Endodermal cell (in vitro differentiated cells): ENCODE measurements at regions not wholly inside any gene's neighbourhood (a gene's known extent, or its start where the extent isn't known, plus 50 kb on each side); places are given as distances from the start of the nearest gene placed in this dataset.

Source experiments
- DNase-seq: peaks from one replicate; pipeline ENCODE4 v3.0.0-alpha.2; 2017
- H3K27ac ChIP-seq: 2 replicates; pipeline ENCODE4 v1.5.1; 2013; ENCODE audit warnings: mild to moderate bottlenecking, low read depth, low read length, moderate library complexity
- H3K27me3 ChIP-seq: 2 replicates; pipeline ENCODE4 v1.6.1; 2013; ENCODE audit warnings: mild to moderate bottlenecking, low read length, moderate library complexity; ENCODE audit not compliant: insufficient read depth, control insufficient read depth, poor library complexity, severe bottlenecking
- H3K36me3 ChIP-seq: 2 replicates; pipeline ENCODE4 v1.7.0; 2013; ENCODE audit warnings: mild to moderate bottlenecking, low read length, moderate library complexity; ENCODE audit not compliant: control insufficient read depth, insufficient read depth
- H3K4me1 ChIP-seq: one replicate; pipeline ENCODE4 v1.7.0; 2013; ENCODE audit warnings: low read length; ENCODE audit not compliant: control insufficient read depth, insufficient read depth
- H3K4me3 ChIP-seq: 2 replicates; pipeline ENCODE4 v1.5.1; 2013; ENCODE audit warnings: mild to moderate bottlenecking, low read length, moderate library complexity
- H3K9ac ChIP-seq: 2 replicates; pipeline ENCODE4 v1.6.1; 2013; ENCODE audit warnings: mild to moderate bottlenecking, low read length, moderate library complexity; ENCODE audit not compliant: poor library complexity, severe bottlenecking; ENCODE audit errors: extremely low read depth
- H3K9me3 ChIP-seq: 2 replicates; pipeline ENCODE4 v1.6.1; 2013; ENCODE audit warnings: mild to moderate bottlenecking, low read length, moderate library complexity; ENCODE audit not compliant: control insufficient read depth
- H3K27ac Mint-ChIP-seq: 2 replicates; pipeline ENCODE4 v1.8.0; 2020; ENCODE audit warnings: mixed read lengths
- H3K27me3 Mint-ChIP-seq: 2 replicates; pipeline ENCODE4 v1.8.0; 2021; ENCODE audit warnings: mild to moderate bottlenecking, mixed read lengths; ENCODE audit not compliant: insufficient read depth
- H3K36me3 Mint-ChIP-seq: 2 replicates; pipeline ENCODE4 v1.8.0; 2020; ENCODE audit warnings: low read depth, mixed read lengths
- H3K4me1 Mint-ChIP-seq: 2 replicates; pipeline ENCODE4 v1.8.0; 2020; ENCODE audit warnings: mixed read lengths
- H3K4me3 Mint-ChIP-seq: 2 replicates; pipeline ENCODE4 v1.8.0; 2020; ENCODE audit warnings: mild to moderate bottlenecking, moderate library complexity, mixed read lengths
- H3K9me3 Mint-ChIP-seq: 2 replicates; pipeline ENCODE4 v1.8.0; 2020; ENCODE audit warnings: mild to moderate bottlenecking, mixed read lengths
- WGBS, 2 experiments: methylation state at CpG; one replicate each; pipeline versions ENCODE4 v1.1.5 to v1.1.7; 2013; ENCODE audit warnings: missing lambda C conversion rate in 2 of 2, mixed read lengths in 1 of 2; ENCODE audit not compliant: insufficient coverage in 1 of 2, insufficient read length in 1 of 2; 5-methylcytosine and 5-hydroxymethylcytosine counted together
- TF ChIP-seq, protein P1 (sequence below): fragments of 200-600 bp; sonication (generic); conservative IDR thresholded peaks from 2 replicates; pipeline ENCODE4 v1.5.0; 2021; ENCODE audit warnings: antibody characterized with exemption, mild to moderate bottlenecking

DNA sequence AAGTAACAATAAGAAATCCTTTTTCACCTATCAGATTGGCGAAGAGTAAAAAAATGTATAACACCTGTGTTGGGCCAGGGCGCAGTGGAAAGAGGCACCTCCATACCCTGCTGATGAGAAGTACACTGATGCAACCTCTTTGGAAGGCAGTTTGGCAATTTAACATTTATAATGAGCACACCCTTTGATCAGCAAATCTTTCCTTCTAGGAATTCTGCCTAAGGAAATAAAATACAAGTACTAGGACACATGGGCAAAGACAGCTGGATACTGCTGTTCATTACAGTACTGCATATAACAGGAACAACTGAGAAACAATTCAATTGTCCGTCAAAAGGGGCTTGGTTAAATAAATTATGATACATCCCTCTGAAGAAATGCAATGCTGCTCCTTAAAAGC, 110.1 kb downstream of the RPL27A start:
- H3K4me1 Mint-ChIP-seq = peaks cover 32% of the 10 kb centered on the region
- no peak overlapping the region for H3K4me3 Mint-ChIP-seq
- H3K9me3 Mint-ChIP-seq = no peaks in the 10 kb centered on the region
- Histone ChIP-seq H3K27me3 (no peaks in the 10 kb centered on the region), H3K9ac (no peak overlapping the region), H3K9me3 (peaks cover 10% of the 10 kb centered on the region), H3K36me3 (peaks cover 80% of the 10 kb centered on the region), H3K4me3 (no peak overlapping the region), H3K4me1 (peaks cover 25% of the 10 kb centered on the region), H3K27ac (no peak overlapping the region)
- TF ChIP-seq, protein P1, sequence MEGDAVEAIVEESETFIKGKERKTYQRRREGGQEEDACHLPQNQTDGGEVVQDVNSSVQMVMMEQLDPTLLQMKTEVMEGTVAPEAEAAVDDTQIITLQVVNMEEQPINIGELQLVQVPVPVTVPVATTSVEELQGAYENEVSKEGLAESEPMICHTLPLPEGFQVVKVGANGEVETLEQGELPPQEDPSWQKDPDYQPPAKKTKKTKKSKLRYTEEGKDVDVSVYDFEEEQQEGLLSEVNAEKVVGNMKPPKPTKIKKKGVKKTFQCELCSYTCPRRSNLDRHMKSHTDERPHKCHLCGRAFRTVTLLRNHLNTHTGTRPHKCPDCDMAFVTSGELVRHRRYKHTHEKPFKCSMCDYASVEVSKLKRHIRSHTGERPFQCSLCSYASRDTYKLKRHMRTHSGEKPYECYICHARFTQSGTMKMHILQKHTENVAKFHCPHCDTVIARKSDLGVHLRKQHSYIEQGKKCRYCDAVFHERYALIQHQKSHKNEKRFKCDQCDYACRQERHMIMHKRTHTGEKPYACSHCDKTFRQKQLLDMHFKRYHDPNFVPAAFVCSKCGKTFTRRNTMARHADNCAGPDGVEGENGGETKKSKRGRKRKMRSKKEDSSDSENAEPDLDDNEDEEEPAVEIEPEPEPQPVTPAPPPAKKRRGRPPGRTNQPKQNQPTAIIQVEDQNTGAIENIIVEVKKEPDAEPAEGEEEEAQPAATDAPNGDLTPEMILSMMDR = no peak
- H3K27ac Mint-ChIP-seq = no peak overlapping the region
- H3K27me3 Mint-ChIP-seq = no peaks in the 10 kb centered on the region
- WGBS, 2 experiments = 95 to 100% methylated on average over 2 to 3 of the region's 3 CpGs
- H3K36me3 Mint-ChIP-seq = peaks cover 14% of the 10 kb centered on the region
- peak; percentile 11 for DNase-seq

DNA sequence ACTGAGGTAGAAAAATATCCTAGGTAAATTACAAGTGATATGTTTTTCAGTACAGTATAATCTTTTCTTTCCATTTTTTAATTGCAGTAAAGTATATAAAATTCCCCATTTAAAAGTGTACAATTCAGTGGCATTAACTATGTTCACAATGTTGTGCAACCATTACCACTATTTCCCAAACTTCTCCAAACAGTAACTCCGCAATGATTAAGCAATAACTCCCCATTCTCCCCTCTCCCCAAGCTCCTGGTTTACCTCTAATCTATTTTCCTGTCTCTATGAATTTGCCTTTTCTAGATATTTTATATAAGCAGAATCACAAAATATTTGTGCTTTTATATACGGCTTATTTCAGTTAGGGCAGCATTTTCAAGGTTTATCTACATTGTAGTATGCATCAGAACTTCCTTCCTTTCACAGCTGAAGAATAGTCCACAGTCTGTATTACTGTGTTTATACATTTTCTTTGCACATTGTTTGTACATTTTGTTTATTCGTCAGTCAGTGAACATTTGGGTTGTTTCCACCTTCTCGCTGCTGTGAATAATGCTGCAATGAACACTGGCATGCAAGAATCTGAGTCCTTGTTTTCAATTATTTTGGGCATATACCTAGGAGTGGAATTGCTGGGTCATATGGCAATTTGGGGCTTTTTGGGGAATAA, 110.7 kb downstream of the RPL27A start:
- TF ChIP-seq, protein P1 = no peak
- Histone ChIP-seq H3K4me3 (no peak overlapping the region), H3K4me1 (peaks cover 25% of the 10 kb centered on the region), H3K27me3 (no peaks in the 10 kb centered on the region), H3K36me3 (peaks cover 82% of the 10 kb centered on the region), H3K9me3 (peaks cover 10% of the 10 kb centered on the region), H3K9ac (no peak overlapping the region), H3K27ac (no peak overlapping the region)
- no peaks in the 10 kb centered on the region for H3K9me3 Mint-ChIP-seq
- H3K4me3 Mint-ChIP-seq = no peak overlapping the region
- DNase-seq = no peak
- no peaks in the 10 kb centered on the region for H3K27me3 Mint-ChIP-seq
- no peak overlapping the region for H3K27ac Mint-ChIP-seq
- H3K4me1 Mint-ChIP-seq = peaks cover 36% of the 10 kb centered on the region
- 92 to 96% methylated on average over 3 to 4 of the region's 4 CpGs for WGBS, 2 experiments
- H3K36me3 Mint-ChIP-seq = peaks cover 15% of the 10 kb centered on the region

DNA sequence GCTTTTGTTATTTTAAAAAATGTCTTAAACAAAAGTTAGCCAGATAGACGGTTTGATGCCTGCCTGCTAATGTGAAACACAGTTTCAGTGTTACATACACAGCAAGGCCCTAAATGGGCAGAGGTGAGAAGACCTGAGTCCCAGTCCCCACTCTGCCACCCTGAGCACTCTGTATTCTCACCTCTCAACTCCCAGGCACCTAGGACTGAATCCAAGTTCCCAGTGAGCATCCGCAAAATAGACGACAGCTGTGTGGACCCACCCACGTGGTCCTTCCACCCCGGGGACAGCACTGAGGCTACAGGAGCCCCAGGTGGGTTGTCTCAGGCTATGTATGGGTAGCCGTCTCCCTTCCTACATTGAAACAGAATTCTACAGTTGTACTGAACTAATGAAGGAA, 111.5 kb downstream of the RPL27A start:
- Mint-ChIP-seq H3K4me1 (peaks cover 33% of the 10 kb centered on the region), H3K36me3 (peaks cover 17% of the 10 kb centered on the region), H3K27ac (peak overlapping the region; percentile 81), H3K9me3 (no peaks in the 10 kb centered on the region), H3K4me3 (peak overlapping the region; percentile 32), H3K27me3 (no peaks in the 10 kb centered on the region)
- Histone ChIP-seq H3K4me3 (peak overlapping the region; percentile 76), H3K27ac (peak overlapping the region; percentile 44), H3K36me3 (peaks cover 84% of the 10 kb centered on the region), H3K9me3 (peaks cover 10% of the 10 kb centered on the region), H3K27me3 (no peaks in the 10 kb centered on the region), H3K9ac (peak overlapping the region; percentile 30), H3K4me1 (peaks cover 25% of the 10 kb centered on the region)
- DNase-seq = peak; percentile 29
- WGBS, 2 experiments = 80 to 91% methylated on average over 1 to 6 of the region's 6 CpGs
- TF ChIP-seq, protein P1 = no peak
